ENCODE measurements at regions not wholly inside any gene's neighbourhood (a gene's known extent, or its start where the extent isn't known, plus 50 kb on each side); places are given as distances from the start of the nearest gene placed in this dataset.
A peak's percentile ranks its signal among the peaks of the same experiment; 100 is the strongest.

GRCh38 chr11:110772863-110773262, 60.6 kb upstream of the ARHGAP20 start:
- Mint-ChIP-seq H3K27me3 (peaks cover 0 to 2% of the 10 kb centered on the region in 2 donors), H3K4me1 (peaks cover 0 to 7% (median under 1%) of the 10 kb centered on the region in 4 donors), H3K4me3 (no peak overlapping the region), H3K9me3 (peaks cover 0 to 10% (median 0%) of the 10 kb centered on the region in 8 donors), H3K36me3 (no peaks in the 10 kb centered on the region), H3K27ac (no peak overlapping the region)
- peak in 1 of 5 donors; percentile 24 for DNase-seq
- intact Hi-C loops (cut with micrococcal nuclease) = no loop called here
- Histone ChIP-seq H3K36me3 (ENCODE audit: insufficient read depth, low read length) (no peaks in the 10 kb centered on the region), H3K4me1 (ENCODE audit: insufficient read depth, low read length) (no peaks in the 10 kb centered on the region), H3K27me3 (ENCODE audit: insufficient read depth, low read length) (no peaks in the 10 kb centered on the region), H3K4me3 (ENCODE audit: low read length in 2 of 2) (no peak overlapping the region), H3K27ac (ENCODE audit: low read depth, low read length) (no peak overlapping the region), H3K9me3 (ENCODE audit: control insufficient read depth in 1 of 2, low read length in 2 of 2) (no peaks in the 10 kb centered on the region)
- CTCF ChIA-PET (ENCODE audit: partially characterized antibody) = no interaction called here
- POLR2A ChIA-PET (ENCODE audit: partially characterized antibody) = no interaction called here

GRCh38 chr11:110766316-110766715, 54.1 kb upstream of the ARHGAP20 start:
- intact Hi-C loops (cut with micrococcal nuclease) = no loop called here
- peaks cover 0 to 12% (median 0%) of the 10 kb centered on the region in 8 donors for H3K9me3 Mint-ChIP-seq
- H3K4me3 Mint-ChIP-seq = no peak overlapping the region
- no peaks in the 10 kb centered on the region for H3K4me1 ChIP-seq (ENCODE audit: insufficient read depth, low read length)
- no peak overlapping the region for H3K27ac ChIP-seq (ENCODE audit: low read depth, low read length)
- ChIA-PET POLR2A (ENCODE audit: partially characterized antibody) (no interaction called here), CTCF (ENCODE audit: partially characterized antibody) (no interaction called here)
- H3K36me3 Mint-ChIP-seq = no peaks in the 10 kb centered on the region
- no peaks in the 10 kb centered on the region for H3K36me3 ChIP-seq (ENCODE audit: insufficient read depth, low read length)
- no peak overlapping the region for H3K27ac Mint-ChIP-seq
- H3K27me3 ChIP-seq (ENCODE audit: insufficient read depth, low read length) = no peaks in the 10 kb centered on the region
- no peak for DNase-seq
- H3K27me3 Mint-ChIP-seq = peaks cover 2 to 7% of the 10 kb centered on the region in 2 donors
- H3K4me3 ChIP-seq (ENCODE audit: low read length in 2 of 2) = no peak overlapping the region
- peaks cover 0 to 7% (median under 1%) of the 10 kb centered on the region in 4 donors for H3K4me1 Mint-ChIP-seq
- H3K9me3 ChIP-seq (ENCODE audit: control insufficient read depth in 1 of 2, low read length in 2 of 2) = no peaks in the 10 kb centered on the region

GRCh38 chr11:110764485-110764884, 52.2 kb upstream of the ARHGAP20 start:
- H3K27me3 ChIP-seq (ENCODE audit: insufficient read depth, low read length) = no peaks in the 10 kb centered on the region
- no peaks in the 10 kb centered on the region for H3K9me3 ChIP-seq (ENCODE audit: control insufficient read depth in 1 of 2, low read length in 2 of 2)
- no peak for DNase-seq
- H3K27ac ChIP-seq (ENCODE audit: low read depth, low read length) = no peak overlapping the region
- intact Hi-C loops (cut with micrococcal nuclease) = no loop called here
- ChIA-PET POLR2A (ENCODE audit: partially characterized antibody) (no interaction called here), CTCF (ENCODE audit: partially characterized antibody) (no interaction called here)
- Mint-ChIP-seq H3K27ac (no peak overlapping the region), H3K4me3 (no peak overlapping the region), H3K4me1 (peaks cover 0 to 1% (median under 1%) of the 10 kb centered on the region in 4 donors), H3K36me3 (no peaks in the 10 kb centered on the region), H3K27me3 (peaks cover 2 to 10% of the 10 kb centered on the region in 2 donors), H3K9me3 (peaks cover 0 to 7% (median 0%) of the 10 kb centered on the region in 8 donors)
- no peaks in the 10 kb centered on the region for H3K4me1 ChIP-seq (ENCODE audit: insufficient read depth, low read length)
- H3K4me3 ChIP-seq (ENCODE audit: low read length in 2 of 2) = no peak overlapping the region
- H3K36me3 ChIP-seq (ENCODE audit: insufficient read depth, low read length) = no peaks in the 10 kb centered on the region

- no peak for DNase-seq
- Histone ChIP-seq H3K9me3 (ENCODE audit: control insufficient read depth in 1 of 2, low read length in 2 of 2) (no peaks in the 10 kb centered on the region), H3K27me3 (ENCODE audit: insufficient read depth, low read length) (no peaks in the 10 kb centered on the region), H3K36me3 (ENCODE audit: insufficient read depth, low read length) (no peaks in the 10 kb centered on the region), H3K4me3 (ENCODE audit: low read length in 2 of 2) (no peak overlapping the region), H3K27ac (ENCODE audit: low read depth, low read length) (no peak overlapping the region), H3K4me1 (ENCODE audit: insufficient read depth, low read length) (no peaks in the 10 kb centered on the region)
- no peak overlapping the region for H3K27ac Mint-ChIP-seq
- peaks cover 3 to 10% of the 10 kb centered on the region in 2 donors for H3K27me3 Mint-ChIP-seq
- no peaks in the 10 kb centered on the region for H3K4me1 Mint-ChIP-seq
- H3K9me3 Mint-ChIP-seq = peaks cover 0 to 5% (median 0%) of the 10 kb centered on the region in 8 donors
- no peaks in the 10 kb centered on the region for H3K36me3 Mint-ChIP-seq
- CTCF ChIA-PET (ENCODE audit: partially characterized antibody) = no interaction called here
- intact Hi-C loops (cut with micrococcal nuclease) = no loop called here
- POLR2A ChIA-PET (ENCODE audit: partially characterized antibody) = no interaction called here
- no peak overlapping the region for H3K4me3 Mint-ChIP-seq
Measured at GRCh38 chr11:110763249-110764011, 51.2 kb upstream of the ARHGAP20 start.

GRCh38 chr11:110762590-110762989, 50.4 kb upstream of the ARHGAP20 start:
- Mint-ChIP-seq H3K27ac (no peak overlapping the region), H3K4me1 (no peaks in the 10 kb centered on the region), H3K27me3 (peaks cover 3 to 10% of the 10 kb centered on the region in 2 donors), H3K9me3 (peaks cover 0 to 3% (median under 1%) of the 10 kb centered on the region in 8 donors), H3K4me3 (no peak overlapping the region), H3K36me3 (no peaks in the 10 kb centered on the region)
- Histone ChIP-seq H3K9me3 (ENCODE audit: control insufficient read depth in 1 of 2, low read length in 2 of 2) (no peaks in the 10 kb centered on the region), H3K36me3 (ENCODE audit: insufficient read depth, low read length) (no peaks in the 10 kb centered on the region), H3K4me3 (ENCODE audit: low read length in 2 of 2) (no peak overlapping the region), H3K27me3 (ENCODE audit: insufficient read depth, low read length) (no peaks in the 10 kb centered on the region), H3K4me1 (ENCODE audit: insufficient read depth, low read length) (no peaks in the 10 kb centered on the region), H3K27ac (ENCODE audit: low read depth, low read length) (no peak overlapping the region)
- CTCF ChIA-PET (ENCODE audit: partially characterized antibody) = no interaction called here
- POLR2A ChIA-PET (ENCODE audit: partially characterized antibody) = no interaction called here
- DNase-seq = no peak
- intact Hi-C loops (cut with micrococcal nuclease) = no loop called here

Measured in CD4-positive, alpha-beta memory T cell (primary cell).